Glomerular visceral epithelial cell (primary cell): ENCODE measurements at regions not wholly inside any gene's neighbourhood (a gene's known extent, or its start where the extent isn't known, plus 50 kb on each side); places are given as distances from the start of the nearest gene placed in this dataset.

Experiments
- DNase-seq: peaks from one replicate; pipeline ENCODE4 v3.0.0-alpha.2; 2016; ENCODE audit errors: extremely low spot score

- no peak for DNase-seq
Measured at GRCh38 chr22:34986523-34986922, 79.4 kb upstream of the ISX start.

- DNase-seq = peak; percentile 0
Measured at GRCh38 chr22:34992672-34993071, 73.3 kb upstream of the ISX start.

- DNase-seq = no peak
Measured at GRCh38 chr22:34993548-34993947, 72.4 kb upstream of the ISX start.

- no peak for DNase-seq
Measured at GRCh38 chr22:34997633-34998299, 68.2 kb upstream of the ISX start.

- no peak for DNase-seq
Measured at GRCh38 chr22:34998921-34999320, 67.0 kb upstream of the ISX start.

- DNase-seq = no peak
Measured at GRCh38 chr22:35008213-35008612, 57.7 kb upstream of the ISX start.

GRCh38 chr22:35010543-35010942, 55.4 kb upstream of the ISX start:
- no peak for DNase-seq

- DNase-seq = no peak
Measured at GRCh38 chr22:35014812-35015211, 51.1 kb upstream of the ISX start.
